Renal pelvis (tissue), 1 donor: ENCODE measurements at regions not wholly inside any gene's neighbourhood (a gene's known extent, or its start where the extent isn't known, plus 50 kb on each side); places are given as distances from the start of the nearest gene placed in this dataset.

Source experiments
- DNase-seq: peaks from one replicate; pipeline ENCODE4 v3.0.0-alpha.2; 2013

DNA sequence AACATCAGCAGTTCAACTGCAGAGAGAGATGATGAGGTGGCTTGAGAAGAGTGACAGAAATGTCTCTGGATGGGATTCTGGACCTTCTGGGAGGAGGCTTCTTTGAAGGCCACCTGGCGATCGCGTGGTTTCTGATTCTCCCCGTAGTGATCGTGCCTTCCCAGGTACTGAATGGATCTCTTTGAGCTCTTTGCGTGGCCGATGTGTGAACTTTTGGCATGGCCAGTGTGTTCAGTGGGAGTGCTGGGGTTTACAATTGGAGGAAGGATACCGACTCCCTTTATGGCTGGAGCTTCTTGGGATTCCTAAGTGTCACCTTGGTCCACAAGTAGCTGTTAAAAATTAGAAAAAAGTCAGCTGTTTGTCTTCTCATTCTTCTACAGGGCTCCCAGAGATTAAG is 374.7 kb downstream of the C12orf75 start:
- no peak for DNase-seq

DNA sequence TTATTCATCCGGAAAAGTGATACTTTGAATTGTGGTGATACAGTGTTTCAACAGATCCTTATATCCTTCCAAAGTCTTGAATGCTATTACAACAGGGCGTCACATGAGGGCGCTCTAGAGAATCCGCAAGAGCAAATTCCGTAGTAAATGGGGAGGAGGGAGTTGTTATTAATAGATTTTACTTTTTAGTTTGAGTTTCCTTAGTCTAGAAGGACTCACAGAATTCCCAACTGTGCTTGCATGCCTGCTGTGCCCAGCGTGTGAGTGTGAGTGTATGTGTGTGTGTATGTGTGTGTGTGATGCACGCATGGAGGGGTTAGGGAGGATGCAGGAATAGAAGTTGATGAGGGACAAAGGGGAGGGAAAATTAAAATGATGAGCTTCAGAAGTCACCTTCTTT is 375.3 kb downstream of the C12orf75 start:
- DNase-seq, result peak; percentile 72

DNA sequence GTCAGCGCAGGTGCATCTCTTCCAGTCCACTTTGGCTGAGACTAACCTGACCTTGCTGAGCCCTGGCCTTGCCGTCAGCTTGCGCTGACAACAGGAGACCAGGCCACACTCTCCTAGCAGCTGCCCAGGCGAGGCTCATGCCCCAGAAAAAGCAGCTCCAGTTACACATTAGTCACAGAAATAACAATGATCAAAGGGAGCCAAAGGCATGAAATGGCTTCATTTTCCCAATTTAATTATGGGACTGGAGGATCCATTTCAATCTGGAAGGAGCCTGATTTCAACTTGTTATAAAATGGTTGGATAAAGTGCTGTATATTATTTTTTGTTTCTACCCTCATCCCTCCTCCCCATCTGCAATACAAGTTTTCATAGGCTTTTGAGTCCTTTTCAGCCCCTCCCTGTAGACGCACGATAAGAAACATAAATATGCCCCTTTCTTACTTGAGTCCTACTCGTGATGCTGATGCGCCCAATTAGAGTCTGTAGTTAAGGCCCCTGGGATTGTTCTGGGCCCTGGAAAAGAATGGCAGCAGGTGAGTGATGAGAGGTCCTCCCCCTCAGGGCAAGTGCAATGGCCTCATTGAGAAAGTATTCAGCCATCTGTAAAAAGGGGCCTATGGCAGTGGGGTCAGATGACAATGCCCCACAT is 376.0 kb downstream of the C12orf75 start:
- peak; percentile 88 for DNase-seq

DNA sequence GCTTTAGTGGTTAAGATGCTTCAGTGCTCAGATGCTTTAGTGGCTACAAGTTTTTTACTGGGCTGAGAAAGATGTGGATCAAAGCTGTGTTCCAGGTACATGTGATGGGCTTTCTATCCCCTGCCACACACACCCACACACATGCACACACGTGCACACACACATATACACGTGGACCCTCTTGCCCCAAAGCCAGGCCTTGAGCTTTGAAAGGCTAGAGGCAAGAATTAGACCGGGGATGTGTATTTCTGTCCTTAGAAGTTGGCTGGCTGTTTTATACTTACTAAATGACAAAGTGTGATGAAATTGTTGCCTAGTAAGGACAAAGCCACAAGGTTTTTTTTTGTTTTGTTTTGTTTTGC is 376.5 kb downstream of the C12orf75 start:
- no peak for DNase-seq

DNA sequence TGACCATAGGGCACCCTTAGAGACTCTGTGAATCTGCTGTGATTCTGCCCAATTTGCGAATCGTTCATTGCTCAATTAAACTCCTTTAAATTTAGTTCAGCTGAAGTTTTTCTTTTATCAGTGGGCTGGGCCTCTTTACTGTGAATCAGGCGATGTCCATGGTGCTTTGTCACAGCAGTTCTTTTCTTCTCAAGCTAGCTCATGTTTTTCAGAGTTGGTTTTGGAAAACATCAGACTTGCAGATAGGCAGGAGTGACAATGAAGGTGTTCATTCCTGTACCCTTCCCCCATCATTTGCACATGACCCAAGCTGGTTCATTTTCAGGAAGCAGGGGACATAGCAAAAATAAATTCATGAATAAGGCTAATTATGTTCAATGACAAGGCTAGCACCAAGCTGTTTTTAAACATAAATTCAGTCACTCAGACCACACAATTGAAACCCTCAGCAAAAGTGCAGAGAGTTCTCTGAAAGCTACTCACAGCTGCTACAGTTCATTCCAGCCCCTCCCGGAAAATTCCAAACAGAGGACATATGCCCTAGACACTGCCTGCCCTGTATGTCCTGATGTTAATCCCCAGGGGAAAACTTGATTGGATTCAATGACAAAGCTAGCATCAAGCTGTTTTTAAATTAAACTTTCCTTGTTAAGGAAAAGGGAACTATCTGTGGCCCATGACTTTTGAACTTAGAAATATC is 383.3 kb downstream of the C12orf75 start:
- DNase-seq, result peak; percentile 52

DNA sequence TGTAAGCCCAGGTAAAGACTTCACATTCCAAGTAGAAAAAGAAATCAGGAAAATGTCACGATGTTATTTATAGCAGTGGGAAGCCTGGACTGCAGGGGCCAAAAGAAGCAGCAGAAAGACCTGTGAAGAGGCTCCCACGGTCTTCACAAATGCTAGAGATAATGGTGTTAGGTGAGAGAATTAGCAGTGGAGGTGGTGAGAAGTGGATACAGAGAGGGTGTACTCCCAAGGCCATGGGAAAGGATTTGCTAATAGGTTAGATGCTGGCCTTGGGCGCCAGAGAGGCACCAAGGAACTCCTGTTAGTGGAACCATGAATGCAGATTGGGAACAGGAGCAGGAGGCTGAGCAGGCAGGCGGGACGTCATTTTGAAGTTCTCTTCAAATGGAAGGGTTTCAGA is 386.1 kb downstream of the C12orf75 start:
- DNase-seq, result no peak

DNA sequence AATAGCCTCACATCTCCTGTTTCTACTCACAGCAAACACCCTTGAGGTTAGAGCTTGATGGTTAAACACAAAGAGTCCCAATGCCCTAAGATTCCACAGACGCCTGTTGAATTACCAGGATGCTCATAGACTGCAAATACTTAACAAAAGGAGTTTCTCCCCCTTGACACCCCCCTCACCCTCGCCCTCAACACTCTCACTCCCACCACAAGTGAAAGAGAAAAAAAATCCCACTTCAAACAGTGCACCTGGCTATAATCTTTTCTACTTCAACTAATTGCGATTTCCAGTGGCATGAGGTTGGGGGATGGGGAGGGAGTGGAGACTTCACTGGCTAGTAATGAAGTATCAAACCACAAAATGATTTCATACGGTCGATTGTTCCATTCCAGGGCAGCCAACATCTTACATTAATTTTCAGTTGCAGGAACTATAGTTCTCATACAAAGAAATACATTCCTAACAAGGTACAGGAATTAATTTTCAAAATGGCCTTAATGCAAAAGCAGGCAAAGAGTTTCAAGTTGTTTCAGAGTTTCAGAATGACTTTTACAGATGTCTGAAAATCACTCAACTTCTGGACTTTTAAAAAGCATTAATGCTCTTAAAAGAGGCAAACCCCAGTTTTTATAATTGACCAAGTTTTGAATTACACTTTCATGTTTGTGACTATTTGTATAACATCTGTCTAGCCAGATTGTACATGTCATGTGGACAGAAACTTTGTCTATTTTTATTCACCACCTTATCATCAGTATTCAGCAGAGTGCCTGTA is 390.7 kb downstream of the C12orf75 start:
- DNase-seq, result no peak

DNA sequence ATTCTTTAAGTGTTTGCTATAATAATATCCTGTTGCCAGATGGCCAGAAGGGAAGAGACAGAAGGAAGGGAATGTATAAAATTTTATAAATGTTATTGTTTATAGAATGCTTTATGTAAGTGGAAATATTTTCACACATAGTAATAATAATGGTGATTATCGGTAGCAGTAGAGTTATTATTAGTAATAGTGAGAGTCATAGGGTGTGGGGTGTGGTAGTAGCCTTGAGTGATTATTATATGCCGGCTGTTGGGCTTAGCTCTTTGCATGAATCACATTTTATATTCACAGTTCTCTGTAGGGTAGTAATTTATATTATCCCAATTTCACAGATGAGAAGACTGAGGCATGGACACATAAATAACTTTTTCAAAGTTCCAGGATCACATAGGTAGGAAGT is 391.4 kb downstream of the C12orf75 start:
- no peak for DNase-seq

DNA sequence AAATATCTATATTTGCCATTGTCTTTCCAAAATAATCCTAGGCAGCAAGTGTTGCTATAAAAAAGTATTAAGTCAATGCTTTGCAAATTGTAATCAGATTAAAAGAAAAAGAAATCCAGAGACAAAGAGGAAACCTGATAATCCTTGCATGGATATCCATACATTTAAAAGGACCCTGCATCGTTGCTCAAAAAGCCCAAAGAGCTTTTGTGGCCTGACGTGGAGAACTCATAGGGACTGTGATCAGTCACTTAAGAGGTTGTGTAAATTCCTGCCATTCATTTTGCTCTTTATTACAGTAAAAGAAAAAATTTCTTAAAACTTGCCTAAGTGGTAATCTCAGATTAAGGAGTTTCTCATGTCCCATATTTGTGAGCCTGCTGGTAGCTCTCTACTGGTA is 392.6 kb downstream of the C12orf75 start:
- no peak for DNase-seq

DNA sequence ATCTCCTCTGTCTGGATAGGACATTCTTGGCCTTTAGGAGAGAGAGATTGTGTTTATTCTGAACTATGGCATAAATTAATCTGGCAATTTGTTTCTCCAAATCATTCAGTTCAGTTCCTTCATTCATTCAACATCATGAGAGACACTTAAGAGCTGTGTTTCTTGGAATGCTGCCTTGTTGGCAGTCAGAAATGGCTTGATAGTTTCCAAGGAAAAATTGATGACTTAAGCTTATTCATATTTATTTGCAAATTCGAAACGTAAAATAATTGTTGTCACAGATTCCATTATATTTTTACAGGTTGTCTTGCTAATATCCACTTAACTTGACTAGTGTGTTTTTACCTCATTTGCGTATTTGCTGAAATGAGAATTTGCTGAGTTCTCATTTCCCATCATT is 393.0 kb downstream of the C12orf75 start:
- no peak for DNase-seq

DNA sequence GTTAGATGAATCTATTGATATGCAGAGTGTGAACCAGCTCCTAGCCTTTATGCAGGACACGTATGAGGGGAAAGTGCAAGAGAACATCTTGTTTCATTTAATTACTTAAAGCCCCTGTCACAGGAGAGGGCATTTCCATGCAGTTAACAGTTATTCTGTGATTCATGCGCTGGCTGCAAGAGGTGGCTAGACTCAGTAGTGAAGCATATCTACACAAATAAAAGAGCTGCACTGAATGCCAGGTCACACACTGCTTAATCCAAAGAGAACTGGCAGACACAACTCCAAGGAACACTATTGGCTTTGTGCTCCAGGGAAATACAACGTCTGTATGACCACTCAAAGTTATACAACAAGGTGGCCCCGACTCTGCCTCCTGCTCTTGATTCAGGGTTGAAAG is 394.1 kb downstream of the C12orf75 start:
- no peak for DNase-seq

DNA sequence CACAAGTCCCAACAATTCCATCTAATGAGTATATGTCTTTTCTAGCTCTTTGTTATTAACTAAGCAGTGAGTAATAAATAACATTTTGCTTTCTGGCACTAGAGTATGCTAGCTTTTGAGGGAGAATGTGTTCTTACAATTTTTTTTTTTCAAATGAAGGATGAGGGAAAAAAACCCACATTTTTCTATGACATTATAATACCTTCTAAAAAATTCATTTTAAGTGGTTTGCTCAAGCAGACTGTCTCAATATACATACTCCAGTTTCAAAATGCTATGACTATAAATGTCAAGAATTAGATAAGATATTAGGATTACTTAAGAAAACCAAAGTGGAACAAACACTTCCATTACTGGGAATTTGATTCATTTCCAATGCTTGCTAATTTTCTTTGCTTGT is 394.6 kb downstream of the C12orf75 start:
- DNase-seq, result no peak

DNA sequence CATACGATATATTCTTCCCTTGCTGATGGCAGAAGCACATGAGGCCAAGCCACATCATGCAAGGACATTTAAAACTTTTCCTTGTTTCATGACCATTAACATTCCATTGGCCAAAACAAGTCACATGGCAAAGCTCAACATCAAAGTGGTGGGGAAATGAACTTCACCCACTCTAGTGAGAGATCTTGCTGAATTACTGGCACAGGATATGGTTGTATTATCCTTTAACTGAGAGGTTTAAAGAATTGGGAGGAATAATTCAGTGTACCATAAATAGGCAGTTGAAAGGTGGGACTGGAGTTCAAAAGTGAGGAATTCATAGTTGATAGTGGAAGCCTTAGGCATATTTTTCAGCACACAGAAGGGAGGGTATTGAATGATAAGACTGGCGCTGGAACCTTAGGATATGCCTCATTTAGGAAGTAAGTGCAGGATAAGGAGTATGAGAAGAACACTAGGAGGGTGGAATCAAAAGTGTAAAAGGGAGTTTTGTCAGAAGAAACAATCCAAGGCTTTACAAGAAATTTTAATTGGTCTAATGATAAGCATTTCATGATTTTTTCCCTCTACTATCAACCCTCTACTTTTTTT is 398.8 kb downstream of the C12orf75 start:
- no peak for DNase-seq

DNA sequence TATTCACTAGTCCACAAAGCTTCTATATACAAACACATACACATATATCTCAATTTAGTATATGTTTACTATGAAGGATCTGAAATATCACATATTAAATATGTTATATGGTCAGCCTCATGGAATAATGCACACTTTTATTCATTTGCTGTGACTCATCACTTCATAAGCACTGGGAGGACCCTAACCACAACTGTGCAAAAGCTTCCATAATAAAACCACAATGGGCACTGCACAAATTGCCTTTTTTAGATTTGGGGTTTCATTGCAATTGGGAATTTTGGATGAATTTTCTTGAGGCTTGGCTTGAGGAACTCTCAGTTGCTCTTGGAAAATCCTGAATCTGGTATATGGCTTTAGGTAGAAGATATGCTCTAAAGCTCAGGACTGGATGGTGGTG is 399.4 kb downstream of the C12orf75 start:
- no peak for DNase-seq

DNA sequence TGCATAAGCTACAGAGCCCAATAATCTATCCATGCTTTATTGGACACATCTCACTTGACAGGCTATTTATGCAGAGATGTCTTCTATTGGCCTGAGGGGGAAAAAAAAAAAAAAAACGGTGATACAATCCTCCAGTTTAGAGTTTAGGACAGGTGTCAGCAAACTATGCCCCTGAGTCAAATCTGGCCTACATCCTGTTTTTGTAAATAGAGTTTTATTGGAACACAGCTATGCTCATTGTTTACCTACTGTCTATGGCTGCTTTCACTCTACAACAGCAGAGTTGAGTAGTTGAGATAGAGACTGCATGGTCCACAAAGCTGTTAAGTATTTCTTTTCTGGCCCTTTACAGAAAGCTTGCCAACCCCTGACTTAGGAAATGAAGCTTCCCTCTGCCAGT is 403.1 kb downstream of the C12orf75 start:
- DNase-seq, result no peak

DNA sequence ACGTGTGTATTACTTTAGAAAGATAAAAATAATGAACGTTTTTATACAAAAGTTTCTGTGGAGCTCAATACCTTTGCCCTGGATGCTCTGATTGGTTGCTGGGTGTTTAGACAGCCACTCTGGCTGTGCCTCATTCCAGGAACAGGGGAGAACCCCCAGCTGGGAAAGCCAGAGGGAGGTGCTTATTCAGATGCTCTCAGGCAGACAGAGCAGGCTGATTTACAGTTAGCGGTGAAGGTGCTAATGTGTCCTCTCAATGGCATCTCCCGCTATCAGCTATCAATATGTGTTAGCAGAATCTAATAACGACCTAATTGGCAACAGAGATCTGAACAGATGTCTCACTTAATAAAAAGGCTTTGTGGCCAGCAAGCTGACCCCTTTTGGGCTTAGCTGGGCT is 402.3 kb downstream of the NUAK1 start:
- no peak for DNase-seq

DNA sequence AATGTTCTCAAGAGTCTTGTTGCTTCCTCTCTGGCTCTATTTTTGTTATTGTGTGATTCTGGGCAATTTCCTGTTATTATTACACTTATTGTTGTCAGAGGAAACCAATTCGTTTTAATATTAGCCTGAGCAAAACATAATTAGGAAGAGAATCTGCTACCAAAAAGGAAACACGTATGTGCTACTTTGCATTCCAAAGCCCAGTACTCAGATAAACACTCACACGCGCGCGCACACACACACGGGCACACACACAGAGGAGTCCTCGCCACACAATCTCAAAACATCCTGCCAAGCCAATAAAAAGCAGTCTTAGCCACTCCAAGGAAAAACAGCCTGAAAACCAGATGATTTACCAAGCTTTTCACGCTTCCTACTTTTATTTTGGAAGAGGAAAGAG is 400.7 kb downstream of the NUAK1 start:
- no peak for DNase-seq

DNA sequence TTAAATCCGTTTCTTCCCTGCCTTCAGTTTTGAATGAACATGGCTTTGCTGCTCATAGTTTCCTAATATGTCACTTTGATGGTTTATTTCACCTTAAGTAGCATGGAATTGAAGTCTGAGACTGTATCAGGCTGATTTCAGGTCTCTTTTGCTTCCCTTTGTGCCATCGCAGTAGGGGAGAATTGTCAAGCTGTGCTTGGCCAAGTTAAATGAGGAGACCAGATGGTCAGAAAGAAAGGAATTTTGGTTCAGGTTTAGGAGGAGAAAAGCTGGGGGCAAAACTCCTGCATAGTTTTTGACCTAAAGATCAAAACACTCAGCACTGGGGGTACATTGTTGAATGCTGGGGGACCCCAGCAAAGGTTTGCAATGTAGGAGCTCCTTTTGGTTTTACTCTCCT is 398.4 kb downstream of the NUAK1 start:
- no peak for DNase-seq

DNA sequence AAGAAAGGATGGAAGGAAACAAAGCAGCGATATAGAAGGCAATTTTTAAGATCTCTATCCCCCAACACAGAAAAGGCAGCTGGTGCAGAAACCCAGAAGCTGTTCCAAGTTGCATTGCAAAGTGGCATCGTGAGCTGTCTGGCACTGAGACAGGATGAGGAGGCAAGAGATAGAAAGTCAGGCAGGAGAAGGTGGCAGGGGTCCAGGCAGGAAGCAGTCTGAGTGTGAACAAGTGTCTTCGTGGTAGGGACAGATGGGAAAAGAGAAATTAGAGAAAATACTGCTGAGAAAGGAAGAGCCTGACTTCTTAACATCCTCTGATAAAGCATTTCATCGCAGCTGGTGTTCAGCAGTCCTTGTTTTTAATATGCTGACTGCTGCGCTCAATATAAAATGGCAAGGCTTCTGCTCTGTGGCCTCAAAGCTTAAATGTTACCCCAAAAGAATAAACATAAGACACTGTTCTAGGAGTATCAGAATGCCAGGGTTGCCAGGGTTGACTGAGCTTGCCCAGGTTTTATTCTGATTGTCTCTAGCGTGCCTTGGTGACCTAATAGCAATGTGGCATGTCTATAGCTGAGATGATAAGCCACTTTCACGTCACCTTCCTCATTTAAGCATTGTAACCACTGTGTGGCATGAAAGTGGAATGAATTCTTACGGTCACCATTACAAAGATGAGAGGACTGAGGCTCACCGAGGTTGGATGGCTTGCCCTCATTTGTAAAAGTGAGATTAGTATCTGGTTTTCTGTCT is 397.6 kb downstream of the NUAK1 start:
- DNase-seq, result no peak

DNA sequence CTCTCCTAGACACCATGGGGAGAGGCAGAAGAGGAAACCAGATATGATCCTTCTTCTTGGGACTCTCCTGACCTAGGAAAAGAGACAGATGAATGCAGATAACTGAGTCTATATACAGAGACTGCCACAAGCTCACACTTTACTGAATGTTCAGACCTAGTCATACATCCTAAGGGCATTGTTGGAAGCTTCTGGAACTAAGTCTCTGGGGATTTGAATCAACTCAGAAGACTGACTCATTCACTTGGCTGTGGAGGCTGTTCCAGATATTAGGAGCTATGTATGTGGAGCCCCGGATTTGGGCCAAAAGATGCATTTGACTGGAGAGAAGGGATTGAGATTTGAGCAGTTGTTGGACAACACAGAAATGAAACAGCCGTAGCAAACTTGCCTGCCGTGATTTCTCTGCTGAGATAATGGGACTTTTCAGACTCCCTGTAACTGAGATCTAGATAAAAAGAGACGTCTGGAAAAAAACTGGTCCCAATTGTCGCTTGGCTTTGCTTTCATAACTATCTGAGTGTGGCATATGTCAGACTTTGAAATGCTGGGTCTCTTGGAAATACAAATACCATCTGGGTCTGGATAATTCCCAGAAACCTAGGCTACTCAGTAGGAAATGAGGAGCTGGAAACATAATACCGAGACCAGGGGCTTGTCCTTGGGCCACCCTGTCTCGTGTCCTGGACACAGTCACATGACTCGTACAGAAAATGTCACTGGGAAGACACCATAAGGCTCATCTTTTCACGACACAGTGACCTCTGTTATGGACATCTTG is 396.8 kb downstream of the NUAK1 start:
- no peak for DNase-seq

DNA sequence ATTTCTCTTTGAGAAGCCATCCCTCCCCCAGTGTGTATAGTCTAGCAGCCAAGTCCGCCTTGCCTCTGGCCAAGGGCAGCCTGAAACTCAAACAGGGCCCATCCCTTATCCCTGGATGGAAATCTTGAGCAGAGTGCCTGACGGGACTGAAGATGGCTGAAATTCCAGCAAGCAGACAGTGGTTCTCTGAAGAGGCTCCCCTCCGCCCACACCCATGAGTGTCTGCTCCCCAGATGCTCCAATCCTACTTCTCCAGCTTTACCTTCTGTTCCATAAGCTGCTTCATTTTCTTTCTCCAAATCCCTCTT is 396.2 kb downstream of the NUAK1 start:
- no peak for DNase-seq
